ENCODE measurements at regions not wholly inside any gene's neighbourhood (a gene's known extent, or its start where the extent isn't known, plus 50 kb on each side); places are given as distances from the start of the nearest gene placed in this dataset.

DNA sequence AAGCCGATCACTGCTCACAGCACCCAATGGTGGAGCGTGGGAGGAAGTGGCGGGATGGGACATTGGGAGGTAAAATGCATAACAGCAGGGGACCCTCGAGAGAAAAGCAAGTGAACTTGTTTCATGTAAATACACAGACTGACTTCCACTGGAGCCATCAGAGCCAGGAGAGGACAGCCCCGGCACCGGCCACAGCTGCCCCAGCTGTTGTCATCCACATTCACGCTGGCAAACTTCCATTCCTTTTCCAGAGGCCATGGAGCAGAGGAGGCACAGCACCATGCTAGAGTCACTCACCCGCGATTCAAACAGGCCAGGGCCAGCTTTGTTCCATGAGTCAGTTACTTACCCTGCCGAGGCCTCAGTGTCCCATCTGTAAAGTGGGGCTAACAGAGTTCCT lies 610.9 kb upstream of the SALL3 start:
- Histone ChIP-seq H3K4me3 (no peak overlapping the region), H3K27me3 (no peaks in the 10 kb centered on the region), H3K36me3 (no peaks in the 10 kb centered on the region), H3K4me1 (no peaks in the 10 kb centered on the region), H3K9me3 (no peaks in the 10 kb centered on the region), H3K27ac (no peak overlapping the region)
- TF ChIP-seq POLR2A (IDR thresholded peaks at IDR 0.05) = no peak
- TF ChIP-seq POLR2AphosphoS5 (IDR thresholded peaks at IDR 0.05; ENCODE audit: insufficient read depth in 1 of 2, low read depth in 1 of 2) = no peak
- TF ChIP-seq, protein P1, sequence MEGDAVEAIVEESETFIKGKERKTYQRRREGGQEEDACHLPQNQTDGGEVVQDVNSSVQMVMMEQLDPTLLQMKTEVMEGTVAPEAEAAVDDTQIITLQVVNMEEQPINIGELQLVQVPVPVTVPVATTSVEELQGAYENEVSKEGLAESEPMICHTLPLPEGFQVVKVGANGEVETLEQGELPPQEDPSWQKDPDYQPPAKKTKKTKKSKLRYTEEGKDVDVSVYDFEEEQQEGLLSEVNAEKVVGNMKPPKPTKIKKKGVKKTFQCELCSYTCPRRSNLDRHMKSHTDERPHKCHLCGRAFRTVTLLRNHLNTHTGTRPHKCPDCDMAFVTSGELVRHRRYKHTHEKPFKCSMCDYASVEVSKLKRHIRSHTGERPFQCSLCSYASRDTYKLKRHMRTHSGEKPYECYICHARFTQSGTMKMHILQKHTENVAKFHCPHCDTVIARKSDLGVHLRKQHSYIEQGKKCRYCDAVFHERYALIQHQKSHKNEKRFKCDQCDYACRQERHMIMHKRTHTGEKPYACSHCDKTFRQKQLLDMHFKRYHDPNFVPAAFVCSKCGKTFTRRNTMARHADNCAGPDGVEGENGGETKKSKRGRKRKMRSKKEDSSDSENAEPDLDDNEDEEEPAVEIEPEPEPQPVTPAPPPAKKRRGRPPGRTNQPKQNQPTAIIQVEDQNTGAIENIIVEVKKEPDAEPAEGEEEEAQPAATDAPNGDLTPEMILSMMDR (IDR thresholded peaks at IDR 0.05) = no peak
- intact Hi-C loops (cut with DNase I) = no loop called here
- no peak for DNase-seq (ENCODE audit: extremely low spot score in 2 of 2)

DNA sequence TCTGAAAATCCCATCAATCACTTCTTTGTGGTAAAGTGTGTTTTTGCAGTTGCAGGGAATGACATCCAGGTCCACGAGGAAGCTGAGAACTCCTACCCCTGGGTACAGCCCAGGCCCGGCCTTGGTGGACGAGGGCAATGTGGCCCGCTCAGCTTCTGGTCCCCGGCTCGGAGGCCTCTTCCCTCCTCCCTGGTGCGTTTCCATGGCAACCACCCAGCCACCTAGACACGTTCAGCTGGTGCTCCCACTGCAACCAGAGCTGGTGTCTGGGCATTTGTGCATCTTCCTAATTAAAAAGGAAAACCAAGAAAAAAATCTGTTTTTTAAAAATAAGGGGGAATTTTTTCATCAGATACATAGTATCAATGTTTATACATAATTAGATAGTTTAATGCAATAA lies 603.6 kb upstream of the SALL3 start:
- no peaks in the 10 kb centered on the region for H3K9me3 ChIP-seq
- H3K4me3 ChIP-seq = no peak overlapping the region
- no peaks in the 10 kb centered on the region for H3K36me3 ChIP-seq
- no peaks in the 10 kb centered on the region for H3K27me3 ChIP-seq
- intact Hi-C loops (cut with DNase I) = no loop called here
- H3K27ac ChIP-seq = no peak overlapping the region
- no peak for TF ChIP-seq POLR2AphosphoS5 (IDR thresholded peaks at IDR 0.05; ENCODE audit: insufficient read depth in 1 of 2, low read depth in 1 of 2)
- no peak for TF ChIP-seq POLR2A (IDR thresholded peaks at IDR 0.05)
- TF ChIP-seq, protein P1 (IDR thresholded peaks at IDR 0.05) = no peak
- no peak for DNase-seq (ENCODE audit: extremely low spot score in 2 of 2)
- no peaks in the 10 kb centered on the region for H3K4me1 ChIP-seq

DNA sequence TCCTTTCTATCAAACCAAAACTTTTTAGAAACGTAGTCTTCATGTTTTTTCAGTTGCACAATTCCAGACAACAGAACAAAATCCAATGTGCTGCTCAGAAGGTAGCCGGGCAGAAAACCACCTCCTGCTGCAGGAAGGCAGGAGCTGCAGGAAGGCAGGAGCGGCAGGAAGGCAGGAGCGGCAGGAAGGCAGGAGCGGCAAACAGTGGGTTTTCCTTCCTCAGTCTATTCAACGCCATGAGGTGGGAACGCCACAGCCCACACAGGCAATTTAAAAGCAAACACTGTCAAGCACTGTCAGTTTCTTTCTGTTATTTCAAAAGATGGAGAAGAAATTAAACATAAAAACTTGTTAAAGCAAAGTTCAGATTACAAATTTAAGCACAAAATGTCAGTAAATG lies 601.2 kb upstream of the SALL3 start:
- Histone ChIP-seq H3K27me3 (no peaks in the 10 kb centered on the region), H3K4me1 (no peaks in the 10 kb centered on the region), H3K36me3 (no peaks in the 10 kb centered on the region), H3K9me3 (no peaks in the 10 kb centered on the region), H3K27ac (no peak overlapping the region), H3K4me3 (no peak overlapping the region)
- intact Hi-C loops (cut with DNase I) = no loop called here
- no peak for DNase-seq (ENCODE audit: extremely low spot score in 2 of 2)
- TF ChIP-seq, protein P1 (IDR thresholded peaks at IDR 0.05) = no peak
- TF ChIP-seq POLR2A (IDR thresholded peaks at IDR 0.05) (no peak), POLR2AphosphoS5 (IDR thresholded peaks at IDR 0.05; ENCODE audit: insufficient read depth in 1 of 2, low read depth in 1 of 2) (no peak)

DNA sequence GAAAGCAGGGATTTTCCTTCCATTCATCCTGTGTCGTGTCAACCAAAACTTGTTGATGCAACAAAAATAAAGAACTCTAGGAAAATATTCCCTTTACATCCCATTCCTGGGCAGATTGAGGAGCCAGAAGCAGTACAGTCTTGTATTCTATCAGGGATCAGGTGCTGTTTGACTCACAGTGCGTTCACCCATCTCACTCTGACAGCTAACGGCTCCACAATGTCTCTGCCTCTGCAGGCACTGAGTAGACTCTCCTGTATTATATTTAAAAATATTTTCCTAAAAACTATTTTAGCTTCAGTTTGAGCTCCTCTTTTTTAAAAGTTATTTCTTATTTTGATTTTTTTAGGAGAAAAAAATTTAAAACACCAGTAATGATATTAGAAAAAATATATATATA lies 600.6 kb upstream of the SALL3 start:
- no peaks in the 10 kb centered on the region for H3K9me3 ChIP-seq
- no peaks in the 10 kb centered on the region for H3K27me3 ChIP-seq
- intact Hi-C loops (cut with DNase I) = no loop called here
- no peak overlapping the region for H3K4me3 ChIP-seq
- H3K36me3 ChIP-seq = no peaks in the 10 kb centered on the region
- TF ChIP-seq POLR2AphosphoS5 (IDR thresholded peaks at IDR 0.05; ENCODE audit: insufficient read depth in 1 of 2, low read depth in 1 of 2) (no peak), POLR2A (IDR thresholded peaks at IDR 0.05) (no peak)
- TF ChIP-seq, protein P1 (IDR thresholded peaks at IDR 0.05) = no peak
- H3K27ac ChIP-seq = no peak overlapping the region
- DNase-seq (ENCODE audit: extremely low spot score in 2 of 2) = no peak
- H3K4me1 ChIP-seq = no peaks in the 10 kb centered on the region

DNA sequence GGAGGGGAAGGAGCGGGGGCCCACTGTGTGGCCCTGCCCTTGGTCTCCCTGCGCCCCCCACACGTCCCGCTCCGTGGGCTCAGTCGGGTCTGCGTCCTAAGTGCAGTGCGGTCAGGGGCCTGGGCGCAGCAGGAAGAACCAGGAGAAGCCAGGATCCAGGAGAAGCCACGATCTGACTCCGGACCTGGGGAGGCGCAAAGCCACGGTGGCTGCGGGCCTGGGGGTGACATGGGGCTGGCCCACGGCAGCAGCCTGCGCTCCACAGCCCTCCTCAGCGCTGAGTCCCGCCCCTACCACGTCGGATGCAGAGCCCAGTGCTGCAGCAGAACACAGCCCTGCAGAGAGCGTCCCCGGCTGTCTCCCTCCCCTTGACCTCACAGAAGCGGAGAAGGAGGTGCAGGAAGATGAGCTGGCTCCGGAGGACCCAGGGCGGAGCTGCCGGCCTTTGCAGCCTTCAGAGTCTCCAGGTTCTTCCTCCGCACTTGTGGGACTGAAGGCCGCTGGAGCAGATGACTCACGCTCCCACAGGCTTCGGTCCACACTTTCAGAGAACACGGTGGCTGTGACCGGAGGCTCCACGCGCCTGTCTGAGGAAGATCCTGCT lies 589.2 kb upstream of the SALL3 start:
- Histone ChIP-seq H3K9me3 (no peaks in the 10 kb centered on the region), H3K27me3 (no peaks in the 10 kb centered on the region), H3K4me1 (no peaks in the 10 kb centered on the region), H3K4me3 (no peak overlapping the region), H3K27ac (no peak overlapping the region), H3K36me3 (no peaks in the 10 kb centered on the region)
- intact Hi-C loops (cut with DNase I) = no loop called here
- TF ChIP-seq POLR2A (IDR thresholded peaks at IDR 0.05) = no peak
- TF ChIP-seq POLR2AphosphoS5 (IDR thresholded peaks at IDR 0.05; ENCODE audit: insufficient read depth in 1 of 2, low read depth in 1 of 2) = no peak
- TF ChIP-seq, protein P1 (IDR thresholded peaks at IDR 0.05) = no peak
- DNase-seq (ENCODE audit: extremely low spot score in 2 of 2) = no peak

Data from vagina (tissue), 2 donors.